ENCODE measurements at regions not wholly inside any gene's neighbourhood (a gene's known extent, or its start where the extent isn't known, plus 50 kb on each side); places are given as distances from the start of the nearest gene placed in this dataset.

- DNase-seq, result no peak
Observed at GRCh38 chr2:573805-574392, 103.3 kb downstream of the TMEM18 start.

GRCh38 chr2:573025-573424 is 104.2 kb downstream of the TMEM18 start:
- no peak for DNase-seq

GRCh38 chr2:569681-570080 is 107.5 kb downstream of the TMEM18 start:
- no peak for DNase-seq

- no peak for DNase-seq
Observed at GRCh38 chr2:568639-569235, 108.5 kb downstream of the TMEM18 start.

- DNase-seq, result no peak
Observed at GRCh38 chr2:567865-568638, 109.2 kb downstream of the TMEM18 start.

- DNase-seq, result no peak
Observed at GRCh38 chr2:567496-567864, 109.7 kb downstream of the TMEM18 start.

- DNase-seq, result no peak
Observed at GRCh38 chr2:566379-567313, 110.6 kb downstream of the TMEM18 start.

GRCh38 chr2:564471-565181 is 112.6 kb downstream of the TMEM18 start:
- no peak for DNase-seq

GRCh38 chr2:563512-563911 is 113.7 kb downstream of the TMEM18 start:
- DNase-seq, result no peak

GRCh38 chr2:562391-563364 is 114.5 kb downstream of the TMEM18 start:
- DNase-seq, result no peak

- no peak for DNase-seq
Observed at GRCh38 chr2:558879-559278, 118.3 kb downstream of the TMEM18 start.

GRCh38 chr2:558302-558642 is 118.9 kb downstream of the TMEM18 start:
- DNase-seq, result no peak

- no peak for DNase-seq
Observed at GRCh38 chr2:557635-558301, 119.4 kb downstream of the TMEM18 start.

- no peak for DNase-seq
Observed at GRCh38 chr2:556485-556884, 120.7 kb downstream of the TMEM18 start.

- DNase-seq, result no peak
Observed at GRCh38 chr2:555164-555922, 121.9 kb downstream of the TMEM18 start.

GRCh38 chr2:554444-554843 is 122.8 kb downstream of the TMEM18 start:
- no peak for DNase-seq

- DNase-seq, result no peak
Observed at GRCh38 chr2:552906-553305, 124.3 kb downstream of the TMEM18 start.

GRCh38 chr2:551621-552020 is 125.6 kb downstream of the TMEM18 start:
- no peak for DNase-seq

GRCh38 chr2:550860-551567 is 126.2 kb downstream of the TMEM18 start:
- DNase-seq, result no peak

Data from hippocampal formation (tissue), 2 donors.